ENCODE measurements at regions not wholly inside any gene's neighbourhood (a gene's known extent, or its start where the extent isn't known, plus 50 kb on each side); places are given as distances from the start of the nearest gene placed in this dataset.

DNA sequence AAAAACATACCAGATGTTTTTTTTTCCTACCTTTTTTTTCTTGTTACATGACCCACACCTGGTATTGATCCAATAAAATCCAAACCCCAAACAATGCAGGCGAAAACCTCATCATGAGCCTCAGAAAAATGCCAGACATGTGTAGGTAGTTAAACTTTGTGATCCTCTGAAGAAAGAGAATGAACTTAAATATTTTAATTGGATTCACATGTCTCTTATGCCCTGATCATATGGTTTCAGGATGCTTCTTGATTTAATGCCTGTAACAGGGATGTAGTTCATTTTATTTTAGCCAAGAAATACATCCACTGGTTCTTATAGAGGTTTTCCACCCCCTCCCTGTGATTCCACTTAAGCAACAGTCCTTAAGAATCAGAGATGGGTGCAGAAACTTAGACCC, 451.6 kb downstream of the TYW1 start:
- TF ChIP-seq, protein P1, sequence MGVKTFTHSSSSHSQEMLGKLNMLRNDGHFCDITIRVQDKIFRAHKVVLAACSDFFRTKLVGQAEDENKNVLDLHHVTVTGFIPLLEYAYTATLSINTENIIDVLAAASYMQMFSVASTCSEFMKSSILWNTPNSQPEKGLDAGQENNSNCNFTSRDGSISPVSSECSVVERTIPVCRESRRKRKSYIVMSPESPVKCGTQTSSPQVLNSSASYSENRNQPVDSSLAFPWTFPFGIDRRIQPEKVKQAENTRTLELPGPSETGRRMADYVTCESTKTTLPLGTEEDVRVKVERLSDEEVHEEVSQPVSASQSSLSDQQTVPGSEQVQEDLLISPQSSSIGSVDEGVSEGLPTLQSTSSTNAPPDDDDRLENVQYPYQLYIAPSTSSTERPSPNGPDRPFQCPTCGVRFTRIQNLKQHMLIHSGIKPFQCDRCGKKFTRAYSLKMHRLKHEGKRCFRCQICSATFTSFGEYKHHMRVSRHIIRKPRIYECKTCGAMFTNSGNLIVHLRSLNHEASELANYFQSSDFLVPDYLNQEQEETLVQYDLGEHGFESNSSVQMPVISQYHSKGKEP (tag by site-specific recombination; IDR thresholded peaks at IDR 0.05) = no peak
- TF ChIP-seq ZNF266 (tag by site-specific recombination; IDR thresholded peaks at IDR 0.05; ENCODE audit: low read depth) (no peak), ZNF155 (tag by site-specific recombination; IDR thresholded peaks at IDR 0.05) (no peak)
- TF ChIP-seq, protein P2, sequence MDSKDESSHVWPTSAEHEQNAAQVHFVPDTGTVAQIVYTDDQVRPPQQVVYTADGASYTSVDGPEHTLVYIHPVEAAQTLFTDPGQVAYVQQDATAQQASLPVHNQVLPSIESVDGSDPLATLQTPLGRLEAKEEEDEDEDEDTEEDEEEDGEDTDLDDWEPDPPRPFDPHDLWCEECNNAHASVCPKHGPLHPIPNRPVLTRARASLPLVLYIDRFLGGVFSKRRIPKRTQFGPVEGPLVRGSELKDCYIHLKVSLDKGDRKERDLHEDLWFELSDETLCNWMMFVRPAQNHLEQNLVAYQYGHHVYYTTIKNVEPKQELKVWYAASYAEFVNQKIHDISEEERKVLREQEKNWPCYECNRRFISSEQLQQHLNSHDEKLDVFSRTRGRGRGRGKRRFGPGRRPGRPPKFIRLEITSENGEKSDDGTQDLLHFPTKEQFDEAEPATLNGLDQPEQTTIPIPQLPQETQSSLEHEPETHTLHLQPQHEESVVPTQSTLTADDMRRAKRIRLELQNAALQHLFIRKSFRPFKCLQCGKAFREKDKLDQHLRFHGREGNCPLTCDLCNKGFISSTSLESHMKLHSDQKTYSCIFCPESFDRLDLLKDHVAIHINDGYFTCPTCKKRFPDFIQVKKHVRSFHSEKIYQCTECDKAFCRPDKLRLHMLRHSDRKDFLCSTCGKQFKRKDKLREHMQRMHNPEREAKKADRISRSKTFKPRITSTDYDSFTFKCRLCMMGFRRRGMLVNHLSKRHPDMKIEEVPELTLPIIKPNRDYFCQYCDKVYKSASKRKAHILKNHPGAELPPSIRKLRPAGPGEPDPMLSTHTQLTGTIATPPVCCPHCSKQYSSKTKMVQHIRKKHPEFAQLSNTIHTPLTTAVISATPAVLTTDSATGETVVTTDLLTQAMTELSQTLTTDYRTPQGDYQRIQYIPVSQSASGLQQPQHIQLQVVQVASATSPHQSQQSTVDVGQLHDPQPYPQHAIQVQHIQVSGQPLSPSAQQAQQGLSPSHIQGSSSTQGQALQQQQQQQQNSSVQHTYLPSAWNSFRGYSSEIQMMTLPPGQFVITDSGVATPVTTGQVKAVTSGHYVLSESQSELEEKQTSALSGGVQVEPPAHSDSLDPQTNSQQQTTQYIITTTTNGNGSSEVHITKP (tag by site-specific recombination; IDR thresholded peaks at IDR 0.05) = no peak

Data from HEK293 (cell line).